HEK293 (cell line): ENCODE measurements at regions not wholly inside any gene's neighbourhood (a gene's known extent, or its start where the extent isn't known, plus 50 kb on each side); places are given as distances from the start of the nearest gene placed in this dataset.

ENCODE experiments used
- KLF10 ChIP-seq: fragments of 450-650 bp; IDR thresholded peaks from 2 replicates; pipeline ENCODE4 v1.5.1; 2018; ENCODE audit warnings: missing biosample characterization, mild to moderate bottlenecking, missing genetic modification characterization
- ZBTB7A ChIP-seq: fragments of 450-650 bp; formaldehyde crosslinking; IDR thresholded peaks from 2 replicates; pipeline ENCODE4 v1.5.1; 2016; ENCODE audit warnings: low read depth, missing biosample characterization, missing genetic modification characterization
- TF ChIP-seq, protein P1 (sequence below): fragments of 450-650 bp; formaldehyde crosslinking; IDR thresholded peaks from 2 replicates; pipeline ENCODE4 v1.5.1; 2016; ENCODE audit warnings: missing biosample characterization, missing genetic modification characterization
- TF ChIP-seq, protein P2 (sequence below): fragments of 450-650 bp; formaldehyde crosslinking; IDR thresholded peaks from 2 replicates; pipeline ENCODE4 v1.5.1; 2017; ENCODE audit warnings: missing biosample characterization, missing genetic modification characterization
- TF ChIP-seq, protein P3 (sequence below): fragments of 450-650 bp; formaldehyde crosslinking; IDR thresholded peaks from 2 replicates; pipeline ENCODE4 v1.5.1; 2016; ENCODE audit warnings: missing biosample characterization, missing genetic modification characterization, borderline replicate concordance

DNA sequence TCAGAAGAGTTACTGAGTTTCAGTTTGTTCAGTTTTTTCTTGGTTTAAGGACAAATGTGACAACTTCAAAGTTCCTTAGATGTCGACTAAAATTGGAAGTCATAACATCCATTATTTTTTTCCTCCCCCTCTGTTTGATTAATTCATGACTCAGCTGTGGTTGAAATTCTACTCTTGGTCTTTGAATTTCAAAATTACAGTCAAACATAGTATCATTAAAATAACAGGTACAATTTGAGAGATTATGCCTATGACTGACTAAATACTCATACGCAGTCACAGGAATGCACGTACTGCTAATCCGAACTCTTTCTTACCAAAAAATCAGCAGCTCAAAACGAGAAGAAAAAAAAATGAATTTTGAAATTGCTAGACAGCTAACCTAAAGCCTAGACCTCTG lies 1434.8 kb downstream of the RAPGEF2 start:
- TF ChIP-seq, protein P1, sequence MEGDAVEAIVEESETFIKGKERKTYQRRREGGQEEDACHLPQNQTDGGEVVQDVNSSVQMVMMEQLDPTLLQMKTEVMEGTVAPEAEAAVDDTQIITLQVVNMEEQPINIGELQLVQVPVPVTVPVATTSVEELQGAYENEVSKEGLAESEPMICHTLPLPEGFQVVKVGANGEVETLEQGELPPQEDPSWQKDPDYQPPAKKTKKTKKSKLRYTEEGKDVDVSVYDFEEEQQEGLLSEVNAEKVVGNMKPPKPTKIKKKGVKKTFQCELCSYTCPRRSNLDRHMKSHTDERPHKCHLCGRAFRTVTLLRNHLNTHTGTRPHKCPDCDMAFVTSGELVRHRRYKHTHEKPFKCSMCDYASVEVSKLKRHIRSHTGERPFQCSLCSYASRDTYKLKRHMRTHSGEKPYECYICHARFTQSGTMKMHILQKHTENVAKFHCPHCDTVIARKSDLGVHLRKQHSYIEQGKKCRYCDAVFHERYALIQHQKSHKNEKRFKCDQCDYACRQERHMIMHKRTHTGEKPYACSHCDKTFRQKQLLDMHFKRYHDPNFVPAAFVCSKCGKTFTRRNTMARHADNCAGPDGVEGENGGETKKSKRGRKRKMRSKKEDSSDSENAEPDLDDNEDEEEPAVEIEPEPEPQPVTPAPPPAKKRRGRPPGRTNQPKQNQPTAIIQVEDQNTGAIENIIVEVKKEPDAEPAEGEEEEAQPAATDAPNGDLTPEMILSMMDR (tag by site-specific recombination), result no peak
- TF ChIP-seq, protein P2, sequence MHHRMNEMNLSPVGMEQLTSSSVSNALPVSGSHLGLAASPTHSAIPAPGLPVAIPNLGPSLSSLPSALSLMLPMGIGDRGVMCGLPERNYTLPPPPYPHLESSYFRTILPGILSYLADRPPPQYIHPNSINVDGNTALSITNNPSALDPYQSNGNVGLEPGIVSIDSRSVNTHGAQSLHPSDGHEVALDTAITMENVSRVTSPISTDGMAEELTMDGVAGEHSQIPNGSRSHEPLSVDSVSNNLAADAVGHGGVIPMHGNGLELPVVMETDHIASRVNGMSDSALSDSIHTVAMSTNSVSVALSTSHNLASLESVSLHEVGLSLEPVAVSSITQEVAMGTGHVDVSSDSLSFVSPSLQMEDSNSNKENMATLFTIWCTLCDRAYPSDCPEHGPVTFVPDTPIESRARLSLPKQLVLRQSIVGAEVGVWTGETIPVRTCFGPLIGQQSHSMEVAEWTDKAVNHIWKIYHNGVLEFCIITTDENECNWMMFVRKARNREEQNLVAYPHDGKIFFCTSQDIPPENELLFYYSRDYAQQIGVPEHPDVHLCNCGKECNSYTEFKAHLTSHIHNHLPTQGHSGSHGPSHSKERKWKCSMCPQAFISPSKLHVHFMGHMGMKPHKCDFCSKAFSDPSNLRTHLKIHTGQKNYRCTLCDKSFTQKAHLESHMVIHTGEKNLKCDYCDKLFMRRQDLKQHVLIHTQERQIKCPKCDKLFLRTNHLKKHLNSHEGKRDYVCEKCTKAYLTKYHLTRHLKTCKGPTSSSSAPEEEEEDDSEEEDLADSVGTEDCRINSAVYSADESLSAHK (tag by site-specific recombination), result no peak
- no peak for TF ChIP-seq ZBTB7A (tag by site-specific recombination)
- TF ChIP-seq KLF10 (tag by site-specific recombination), result no peak
- TF ChIP-seq, protein P3, sequence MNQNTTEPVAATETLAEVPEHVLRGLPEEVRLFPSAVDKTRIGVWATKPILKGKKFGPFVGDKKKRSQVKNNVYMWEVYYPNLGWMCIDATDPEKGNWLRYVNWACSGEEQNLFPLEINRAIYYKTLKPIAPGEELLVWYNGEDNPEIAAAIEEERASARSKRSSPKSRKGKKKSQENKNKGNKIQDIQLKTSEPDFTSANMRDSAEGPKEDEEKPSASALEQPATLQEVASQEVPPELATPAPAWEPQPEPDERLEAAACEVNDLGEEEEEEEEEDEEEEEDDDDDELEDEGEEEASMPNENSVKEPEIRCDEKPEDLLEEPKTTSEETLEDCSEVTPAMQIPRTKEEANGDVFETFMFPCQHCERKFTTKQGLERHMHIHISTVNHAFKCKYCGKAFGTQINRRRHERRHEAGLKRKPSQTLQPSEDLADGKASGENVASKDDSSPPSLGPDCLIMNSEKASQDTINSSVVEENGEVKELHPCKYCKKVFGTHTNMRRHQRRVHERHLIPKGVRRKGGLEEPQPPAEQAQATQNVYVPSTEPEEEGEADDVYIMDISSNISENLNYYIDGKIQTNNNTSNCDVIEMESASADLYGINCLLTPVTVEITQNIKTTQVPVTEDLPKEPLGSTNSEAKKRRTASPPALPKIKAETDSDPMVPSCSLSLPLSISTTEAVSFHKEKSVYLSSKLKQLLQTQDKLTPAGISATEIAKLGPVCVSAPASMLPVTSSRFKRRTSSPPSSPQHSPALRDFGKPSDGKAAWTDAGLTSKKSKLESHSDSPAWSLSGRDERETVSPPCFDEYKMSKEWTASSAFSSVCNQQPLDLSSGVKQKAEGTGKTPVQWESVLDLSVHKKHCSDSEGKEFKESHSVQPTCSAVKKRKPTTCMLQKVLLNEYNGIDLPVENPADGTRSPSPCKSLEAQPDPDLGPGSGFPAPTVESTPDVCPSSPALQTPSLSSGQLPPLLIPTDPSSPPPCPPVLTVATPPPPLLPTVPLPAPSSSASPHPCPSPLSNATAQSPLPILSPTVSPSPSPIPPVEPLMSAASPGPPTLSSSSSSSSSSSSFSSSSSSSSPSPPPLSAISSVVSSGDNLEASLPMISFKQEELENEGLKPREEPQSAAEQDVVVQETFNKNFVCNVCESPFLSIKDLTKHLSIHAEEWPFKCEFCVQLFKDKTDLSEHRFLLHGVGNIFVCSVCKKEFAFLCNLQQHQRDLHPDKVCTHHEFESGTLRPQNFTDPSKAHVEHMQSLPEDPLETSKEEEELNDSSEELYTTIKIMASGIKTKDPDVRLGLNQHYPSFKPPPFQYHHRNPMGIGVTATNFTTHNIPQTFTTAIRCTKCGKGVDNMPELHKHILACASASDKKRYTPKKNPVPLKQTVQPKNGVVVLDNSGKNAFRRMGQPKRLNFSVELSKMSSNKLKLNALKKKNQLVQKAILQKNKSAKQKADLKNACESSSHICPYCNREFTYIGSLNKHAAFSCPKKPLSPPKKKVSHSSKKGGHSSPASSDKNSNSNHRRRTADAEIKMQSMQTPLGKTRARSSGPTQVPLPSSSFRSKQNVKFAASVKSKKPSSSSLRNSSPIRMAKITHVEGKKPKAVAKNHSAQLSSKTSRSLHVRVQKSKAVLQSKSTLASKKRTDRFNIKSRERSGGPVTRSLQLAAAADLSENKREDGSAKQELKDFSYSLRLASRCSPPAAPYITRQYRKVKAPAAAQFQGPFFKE (tag by site-specific recombination), result no peak
